Activated T-cell treated with anti-CD3 and anti-CD28 coated beads for 1 hour (primary cell): ENCODE measurements at regions not wholly inside any gene's neighbourhood (a gene's known extent, or its start where the extent isn't known, plus 50 kb on each side); places are given as distances from the start of the nearest gene placed in this dataset.

Experiments used
- DNase-seq: peaks from one replicate; pipeline ENCODE4 v3.0.0-alpha.2; 2020; ENCODE audit warnings: low read depth

DNA sequence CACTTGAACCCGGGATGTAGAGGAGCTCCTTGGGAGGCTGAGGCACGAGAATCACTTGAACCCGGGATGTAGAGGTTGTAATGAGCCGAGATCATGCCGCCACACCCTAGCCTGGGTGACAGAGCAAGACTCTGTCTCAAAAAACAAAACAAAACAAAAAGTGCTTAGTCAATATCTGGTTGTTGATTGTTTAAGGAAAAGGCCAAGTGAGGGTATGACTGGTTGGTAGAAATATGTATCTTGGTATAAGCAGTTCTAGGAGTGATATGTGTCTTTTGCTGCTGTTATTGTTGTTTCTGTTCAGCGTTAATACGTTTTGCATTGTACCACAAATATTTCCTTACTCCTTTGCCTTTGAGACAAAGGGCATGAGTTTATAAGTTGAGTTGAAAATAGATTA lies 210.7 kb upstream of the DMRT1 start:
- no peak for DNase-seq

- DNase-seq = no peak
Observed at GRCh38 chr9:631596-631995, 209.9 kb upstream of the DMRT1 start.

DNA sequence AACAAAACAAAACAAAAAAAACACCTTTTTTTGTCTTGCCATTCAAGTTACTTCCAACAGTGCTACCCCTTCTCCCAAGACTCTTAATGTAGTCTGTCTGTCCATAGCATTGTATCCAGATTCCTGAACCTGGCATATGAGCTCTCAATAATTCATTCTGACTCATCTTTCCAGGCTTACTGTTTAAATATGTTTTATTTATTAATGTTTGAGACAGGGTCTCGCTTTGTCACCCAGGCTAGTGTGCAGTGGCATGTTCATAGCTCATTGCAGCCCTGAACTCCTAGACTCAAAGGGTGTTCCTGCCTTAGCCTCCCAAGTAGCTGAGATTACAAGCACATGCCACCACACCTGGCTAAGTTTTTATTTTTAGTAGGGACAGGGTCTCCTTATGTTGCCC lies 208.0 kb upstream of the DMRT1 start:
- DNase-seq = no peak

- no peak for DNase-seq
Observed at GRCh38 chr9:636931-637591, 204.4 kb upstream of the DMRT1 start.

DNA sequence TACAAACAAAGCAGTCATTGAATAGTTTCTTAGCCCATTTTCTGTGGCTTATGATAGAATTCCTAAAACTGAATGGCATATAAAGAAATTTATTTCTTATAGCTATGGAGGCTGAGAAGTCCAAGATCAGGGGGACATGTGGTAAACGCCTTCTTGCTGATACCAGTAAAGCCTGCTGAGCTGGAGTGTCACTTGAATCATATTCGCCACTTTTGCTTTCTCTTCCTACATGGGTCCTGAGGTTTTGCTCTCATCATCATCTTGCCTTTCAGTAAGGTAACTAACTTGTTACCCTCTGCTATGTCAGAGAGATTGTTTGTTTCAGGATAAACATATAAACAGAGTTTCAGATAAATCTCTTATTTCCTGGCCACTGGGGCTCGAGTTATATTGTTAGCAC lies 203.3 kb upstream of the DMRT1 start:
- no peak for DNase-seq

- no peak for DNase-seq
Observed at GRCh38 chr9:642014-642413, 199.5 kb upstream of the DMRT1 start.

- DNase-seq = no peak
Observed at GRCh38 chr9:643966-644365, 197.5 kb upstream of the DMRT1 start.

DNA sequence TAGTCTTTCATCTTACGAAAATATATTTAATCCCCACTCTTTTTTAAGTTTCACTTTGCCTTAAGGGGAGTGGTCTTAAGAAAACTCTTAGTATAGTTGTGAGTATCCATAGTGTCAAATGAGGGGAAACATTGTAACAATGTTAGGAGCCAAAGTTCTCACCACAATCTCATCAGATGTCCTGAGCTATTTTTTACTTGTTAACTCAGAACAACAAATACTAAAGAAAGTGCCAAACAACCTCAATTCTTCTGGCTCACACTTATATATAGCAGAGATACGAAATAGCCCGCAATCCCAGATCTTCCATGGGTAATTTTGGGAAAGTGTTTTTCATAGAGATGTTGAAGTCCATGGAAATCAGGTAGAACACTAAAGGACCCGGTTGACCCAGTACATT lies 194.0 kb upstream of the DMRT1 start:
- no peak for DNase-seq

GRCh38 chr9:649128-650074 lies 192.1 kb upstream of the DMRT1 start:
- no peak for DNase-seq

DNA sequence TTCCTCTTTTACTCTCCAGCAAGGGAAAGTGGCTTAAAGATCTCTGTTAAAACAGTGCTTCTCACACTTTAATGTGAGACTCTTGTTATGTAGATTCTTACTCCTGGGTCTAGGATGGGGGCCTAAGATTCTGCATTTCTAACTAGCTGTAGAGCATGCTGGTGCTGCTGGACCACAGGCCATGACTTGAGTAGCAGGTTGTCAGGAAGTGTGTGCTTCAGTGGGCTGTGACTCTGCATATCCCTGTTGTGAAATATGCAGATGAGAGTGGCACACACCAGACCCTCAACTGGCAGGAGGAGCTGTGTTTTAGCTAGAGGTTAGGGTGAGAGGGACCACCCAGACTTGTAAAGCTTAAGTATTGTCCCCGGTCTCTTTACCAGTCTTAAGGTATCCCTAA lies 191.1 kb upstream of the DMRT1 start:
- DNase-seq = no peak

- DNase-seq = no peak
Observed at GRCh38 chr9:651371-651770, 190.1 kb upstream of the DMRT1 start.

DNA sequence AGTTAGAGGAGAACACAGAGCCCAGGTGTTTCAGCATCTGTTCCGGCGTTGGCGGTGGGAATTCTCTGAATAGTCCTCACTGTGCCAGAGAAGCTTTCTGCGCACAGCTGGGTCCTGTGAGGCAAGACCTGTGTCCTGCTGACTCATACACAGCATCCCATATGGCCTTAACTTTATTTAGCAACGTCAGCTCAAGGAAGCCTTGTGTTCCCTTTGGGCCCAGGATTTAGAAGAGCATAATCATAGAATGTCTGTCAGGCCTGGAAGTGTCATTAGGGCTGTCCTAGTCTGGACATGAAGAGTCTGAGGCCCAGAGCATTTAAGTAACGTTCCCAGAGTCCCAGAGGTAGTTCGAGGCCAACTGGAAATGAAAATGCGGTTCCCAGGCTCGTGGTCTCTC lies 188.6 kb upstream of the DMRT1 start:
- no peak for DNase-seq

GRCh38 chr9:653421-653820 lies 188.1 kb upstream of the DMRT1 start:
- no peak for DNase-seq

- no peak for DNase-seq
Observed at GRCh38 chr9:653856-654387, 187.6 kb upstream of the DMRT1 start.

DNA sequence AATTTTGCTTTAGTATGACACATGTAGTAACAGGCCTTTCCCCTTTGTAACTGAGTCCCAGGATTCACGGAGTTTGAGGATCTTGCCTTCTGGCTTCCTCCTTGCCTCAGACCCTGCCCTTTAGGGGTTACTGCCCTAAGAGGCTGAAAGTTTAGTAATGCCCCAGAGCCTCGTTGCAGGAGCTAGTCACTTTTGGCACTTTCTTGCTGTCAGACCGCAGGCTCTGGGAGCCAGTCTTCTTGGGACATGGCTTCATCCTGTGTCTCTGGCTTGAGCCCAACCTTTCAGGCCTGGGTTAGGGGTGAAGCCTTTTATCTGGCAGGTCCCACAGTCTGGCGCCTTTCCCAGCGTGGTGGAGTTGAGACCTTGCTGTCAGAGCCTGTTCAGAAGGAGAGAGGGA lies 185.6 kb upstream of the DMRT1 start:
- DNase-seq = no peak

GRCh38 chr9:656926-657568 lies 184.4 kb upstream of the DMRT1 start:
- DNase-seq = no peak

DNA sequence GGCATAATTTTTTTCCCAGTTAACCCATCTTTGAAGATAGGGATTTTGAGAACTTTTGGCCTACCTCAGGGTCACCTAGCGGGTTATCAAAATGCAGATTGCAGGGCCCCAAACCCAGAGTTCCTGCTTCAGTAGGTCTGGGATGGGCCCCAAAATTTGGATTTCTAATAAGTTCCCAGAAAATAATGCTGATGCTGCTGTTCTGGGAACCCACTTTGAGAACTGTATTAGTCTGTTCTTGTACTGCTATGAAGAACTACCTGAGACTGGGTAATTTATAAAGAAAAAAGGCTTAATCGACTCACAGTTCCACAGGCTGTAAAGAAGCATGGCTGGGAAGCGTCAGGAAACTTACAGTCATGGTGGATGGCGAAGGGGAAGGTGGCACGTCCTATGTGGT lies 182.2 kb upstream of the DMRT1 start:
- DNase-seq = no peak

DNA sequence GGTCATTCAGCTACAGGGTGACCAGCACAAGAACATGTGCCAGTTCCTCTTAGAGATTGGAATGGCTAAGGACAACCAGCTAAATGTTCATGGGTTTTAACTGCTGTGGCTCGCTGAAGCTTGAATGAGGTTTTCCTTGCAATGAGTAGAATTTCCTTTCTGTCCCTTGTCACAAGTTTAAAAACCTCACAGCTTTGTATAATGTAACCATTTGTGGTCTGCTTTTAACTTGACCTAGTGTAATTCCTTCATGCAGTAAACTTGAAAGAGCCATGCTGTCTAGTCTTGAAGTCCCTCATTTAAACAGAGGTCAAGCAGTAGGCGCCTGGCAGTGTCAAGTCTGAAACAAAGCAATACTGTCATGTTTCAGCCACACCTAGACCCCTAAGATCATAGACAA lies 181.3 kb upstream of the DMRT1 start:
- no peak for DNase-seq

DNA sequence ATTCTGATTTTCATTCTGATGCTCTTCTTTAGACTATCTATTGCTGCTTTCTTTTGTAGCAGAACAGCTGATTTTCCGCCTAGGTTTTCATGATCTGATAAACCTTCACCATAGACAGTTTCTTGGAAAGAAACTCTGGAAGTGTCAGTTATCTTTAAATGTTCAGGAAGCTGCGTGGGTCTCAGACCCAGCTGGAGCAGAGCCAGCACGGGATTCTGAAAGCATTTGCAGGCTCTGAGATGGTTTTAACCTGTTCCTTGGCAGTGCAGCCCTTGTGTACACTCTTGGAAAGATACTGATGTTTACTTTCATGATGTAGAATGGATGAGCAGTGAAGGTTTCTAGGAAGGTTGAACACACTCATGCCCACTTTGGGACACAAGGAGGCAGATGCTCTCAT lies 178.0 kb upstream of the DMRT1 start:
- DNase-seq = no peak

GRCh38 chr9:665296-665695 lies 176.2 kb upstream of the DMRT1 start:
- no peak for DNase-seq

- DNase-seq = no peak
Observed at GRCh38 chr9:671997-672396, 169.5 kb upstream of the DMRT1 start.

DNA sequence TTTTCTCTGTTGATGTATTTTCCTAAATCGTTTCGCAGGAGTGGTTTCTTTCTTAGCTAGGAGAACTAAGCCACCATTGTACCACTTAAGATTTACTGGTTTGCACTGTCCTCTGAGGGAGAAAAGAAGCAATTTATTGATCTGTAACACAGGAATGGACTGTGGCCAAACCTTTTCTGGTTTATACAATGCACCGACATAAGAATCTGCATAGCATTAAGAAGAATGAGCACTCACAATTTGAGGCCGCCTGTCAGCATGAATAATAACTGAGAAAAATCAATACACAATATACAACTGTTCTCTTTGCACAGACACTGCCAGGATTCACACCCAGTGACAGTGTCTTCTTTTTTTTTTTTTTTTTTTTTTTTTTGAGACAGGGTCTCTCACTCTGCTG lies 168.6 kb upstream of the DMRT1 start:
- no peak for DNase-seq
